PC-9 (cell line): ENCODE measurements at regions not wholly inside any gene's neighbourhood (a gene's known extent, or its start where the extent isn't known, plus 50 kb on each side); places are given as distances from the start of the nearest gene placed in this dataset.

Experiments
- BruUV-seq: library from RNA; stranded (reverse); fragments of 400-500 nt; replicated peaks from 2 replicates; lab custom pipeline; 2021; lab: Mats Ljungman, UMichigan
- CTCF ChIA-PET: fragments of 300-600 bp; sonication (Branson Sonifier 250); formaldehyde crosslinking; loops from one replicate; lab custom pipeline; 2022; ENCODE audit warnings: antibody characterized with exemption; lab: Charles Lee
- POLR2A ChIA-PET: fragments of 300-600 bp; sonication (Branson Sonifier 250); formaldehyde crosslinking; loops from one replicate; lab custom pipeline; 2022; ENCODE audit warnings: antibody characterized with exemption; ENCODE audit not compliant: unreplicated experiment; lab: Charles Lee
- DNase-seq, 2 experiments: peaks; one replicate each; pipeline versions ENCODE4 v3.0.0 to v3.0.0-alpha.2; 2015 to 2022; ENCODE audit warnings: mixed read lengths in 1 of 2
- H2AFZ ChIP-seq: fragments of 200-600 bp; sonication (generic); 2 replicates; pipeline ENCODE4 v1.8.1; 2017; ENCODE audit warnings: antibody characterized with exemption
- H3F3A ChIP-seq: fragments of 200-600 bp; sonication (generic); 2 replicates; pipeline ENCODE4 v1.8.1; 2017; ENCODE audit warnings: antibody characterized with exemption, mild to moderate bottlenecking, low read depth; ENCODE audit not compliant: insufficient read depth
- H3K27ac ChIP-seq: fragments of 200-600 bp; sonication (generic); 2 replicates; pipeline ENCODE4 v1.6.1; 2016; ENCODE audit warnings: mixed run types
- H3K27me3 ChIP-seq: fragments of 200-600 bp; sonication (generic); 2 replicates; pipeline ENCODE4 v1.6.1; 2016; ENCODE audit warnings: low read depth, mixed run types; ENCODE audit not compliant: insufficient read depth
- H3K36me3 ChIP-seq: fragments of 200-600 bp; sonication (generic); 2 replicates; pipeline ENCODE4 v1.6.1; 2016; ENCODE audit warnings: low read depth, mixed run types
- H3K4me1 ChIP-seq: fragments of 200-600 bp; sonication (generic); replicated peaks from 2 replicates; pipeline ENCODE4 v1.6.1; 2016; ENCODE audit warnings: mixed run types; ENCODE audit not compliant: insufficient read depth
- H3K4me2 ChIP-seq: fragments of 200-600 bp; sonication (generic); 2 replicates; pipeline ENCODE4 v1.6.1; 2017; ENCODE audit warnings: mixed run types
- H3K4me3 ChIP-seq: fragments of 200-600 bp; sonication (generic); 2 replicates; pipeline ENCODE4 v1.6.1; 2016; ENCODE audit warnings: mixed run types
- H3K79me2 ChIP-seq: fragments of 200-600 bp; sonication (generic); 2 replicates; pipeline ENCODE4 v1.6.1; 2017; ENCODE audit warnings: low read depth, mixed run types
- H3K9me2 ChIP-seq: fragments of 200-600 bp; sonication (generic); 2 replicates; pipeline ENCODE4 v1.8.1; 2017; ENCODE audit warnings: mild to moderate bottlenecking; ENCODE audit not compliant: insufficient read depth
- H3K9me3 ChIP-seq: fragments of 200-600 bp; sonication (generic); 2 replicates; pipeline ENCODE4 v1.8.1; 2016; ENCODE audit warnings: low read depth; ENCODE audit not compliant: insufficient read depth
- H4K20me1 ChIP-seq: fragments of 200-600 bp; sonication (generic); 2 replicates; pipeline ENCODE4 v1.8.1; 2017; ENCODE audit not compliant: insufficient read depth
- CTCF ChIP-seq: fragments of 200-600 bp; sonication (generic); conservative IDR thresholded peaks from 2 replicates; pipeline ENCODE4 v1.6.1; 2017; ENCODE audit warnings: mixed run types, antibody characterized with exemption, mild to moderate bottlenecking, moderate library complexity
- EZH2 ChIP-seq: fragments of 200-600 bp; sonication (generic); IDR thresholded peaks from 2 replicates; pipeline ENCODE4 v1.8.0; 2017; ENCODE audit warnings: antibody characterized with exemption, low read depth
- intact Hi-C: fragments of 100-400 bp; cut with micrococcal nuclease; formaldehyde crosslinking; loops from one replicate; pipeline ENCODE4 v1.10.0; 2022; ENCODE audit not compliant: unreplicated experiment

GRCh38 chr6:165713845-165714466 lies 50.9 kb upstream of the PDE10A start:
- Histone ChIP-seq H3K9me2 (no peaks in the 10 kb centered on the region), H2AFZ (no peak overlapping the region), H3K27me3 (peaks cover 65% of the 10 kb centered on the region), H3K36me3 (no peaks in the 10 kb centered on the region), H3K9me3 (0 out of 2 replicates have a peak, but pooled peaks cover 4% of the 10 kb centered on the region), H3K27ac (no peak overlapping the region), H3F3A (no peaks in the 10 kb centered on the region), H3K79me2 (no peaks in the 10 kb centered on the region), H3K4me1 (no peaks in the 10 kb centered on the region), H3K4me2 (no peak overlapping the region), H3K4me3 (no peak overlapping the region), H4K20me1 (no peaks in the 10 kb centered on the region)
- ChIA-PET CTCF (interaction anchor here (0.6 kb wide), 1 partner anchor 1296 kb away, joined by 4 read pairs; no protein-coding TSS in a partner anchor), POLR2A (no interaction called here)
- intact Hi-C loops: no loop called here
- BruUV-seq: no TSS peak
- TF ChIP-seq CTCF (no peak), EZH2 (no peak)
- no peak for DNase-seq
